Activated naive CD4-positive, alpha-beta T cell (primary cell): ENCODE measurements at regions not wholly inside any gene's neighbourhood (a gene's known extent, or its start where the extent isn't known, plus 50 kb on each side); places are given as distances from the start of the nearest gene placed in this dataset.

ENCODE experiments used
- DNase-seq, 4 experiments: peaks; one replicate each; lab custom pipeline; 2025; lab: John Stamatoyannopoulos, UW

DNA sequence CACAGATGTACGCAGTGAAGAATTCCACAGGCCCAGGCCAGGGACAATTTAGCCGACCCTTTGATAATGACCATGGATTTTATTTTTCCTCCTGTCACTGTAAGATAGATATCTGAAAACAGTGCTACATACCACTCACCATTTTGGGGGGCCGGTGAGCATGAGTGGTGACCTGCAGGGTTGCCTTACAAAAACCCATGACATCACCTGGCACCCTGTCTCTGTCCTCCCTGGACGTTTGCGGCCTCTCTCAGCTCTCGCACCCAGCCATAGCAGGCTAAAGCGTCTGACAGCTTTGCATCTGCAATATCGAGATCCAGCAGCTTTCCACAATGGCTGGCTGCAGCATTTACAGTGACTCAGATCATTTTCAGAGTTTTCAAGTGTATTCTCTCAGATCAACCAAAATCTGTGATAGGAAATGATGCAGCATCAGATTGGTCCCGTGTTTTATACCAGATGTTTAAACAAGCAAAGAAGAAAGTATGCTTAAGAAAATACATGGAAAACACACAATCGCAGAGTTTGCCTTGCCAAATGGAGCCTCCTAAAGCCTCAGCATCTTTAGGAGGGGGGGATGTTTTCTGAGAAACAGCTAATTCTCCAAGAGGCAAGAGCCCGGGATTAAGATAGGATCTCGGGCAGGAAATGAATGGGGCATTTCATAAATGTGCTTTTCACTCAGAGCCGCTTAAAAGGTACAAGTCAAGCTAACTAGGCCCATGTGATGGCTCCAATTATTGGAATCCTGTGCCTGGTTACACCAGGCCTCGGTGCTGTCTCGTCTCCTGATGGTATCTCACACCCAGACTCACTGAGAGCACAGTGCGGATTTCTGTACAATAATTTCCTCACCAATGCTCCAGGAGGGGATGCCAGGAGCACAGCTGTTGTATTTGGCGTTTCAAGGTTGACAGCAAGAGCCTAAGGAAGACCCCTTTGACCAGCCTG lies 257.3 kb downstream of the XXYLT1 start:
- no peak for DNase-seq

DNA sequence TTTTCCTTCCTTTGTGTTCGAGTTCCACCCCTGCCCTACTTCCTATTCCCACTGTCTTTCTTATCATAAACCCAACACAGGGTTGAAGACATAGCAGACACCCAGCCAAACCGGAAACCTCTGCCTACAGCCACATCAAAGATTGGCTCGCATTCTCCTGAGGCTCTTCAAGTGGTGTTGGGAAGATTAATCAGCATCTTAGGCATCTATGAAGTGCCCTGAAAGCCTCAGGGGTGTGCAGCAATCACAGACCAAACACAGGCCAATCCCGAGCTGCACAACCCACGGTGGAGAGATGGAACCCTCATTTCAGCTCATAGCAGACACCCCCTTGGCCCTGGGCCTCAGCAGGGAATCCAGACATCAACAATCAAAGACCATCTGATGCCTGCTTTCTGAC lies 255.9 kb downstream of the XXYLT1 start:
- DNase-seq = no peak

DNA sequence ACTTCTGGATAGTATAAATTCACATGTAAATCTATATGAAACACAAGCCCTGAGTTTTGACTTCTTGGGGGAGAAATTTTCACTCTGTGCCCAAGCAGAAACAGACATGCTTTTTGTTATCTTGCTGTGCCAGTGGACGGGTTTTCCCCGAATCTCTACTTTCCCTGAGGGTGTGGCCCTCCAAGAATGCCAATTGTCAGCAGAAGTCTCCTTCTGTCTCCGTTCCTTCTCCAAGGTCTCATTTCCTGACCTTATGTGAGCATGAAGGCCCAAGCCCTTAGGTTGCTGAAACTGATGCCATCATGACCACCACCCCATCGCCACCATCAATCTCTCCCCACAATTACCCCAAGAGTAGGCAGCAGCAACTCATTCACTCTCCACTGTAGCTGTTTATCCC lies 253.8 kb downstream of the XXYLT1 start:
- no peak for DNase-seq
